Amygdala (tissue), 56 donors: ENCODE measurements at regions not wholly inside any gene's neighbourhood (a gene's known extent, or its start where the extent isn't known, plus 50 kb on each side); places are given as distances from the start of the nearest gene placed in this dataset.
"Not testable (repeated sequence)": the region's sequence is repeated elsewhere in the genome, so short reads cannot be mapped to it uniquely, and the experiment has no call there.

ENCODE experiments used
- DNase-seq, 56 donors: peaks; one replicate each; lab custom pipeline; 2025; lab: John Stamatoyannopoulos, UW

DNA sequence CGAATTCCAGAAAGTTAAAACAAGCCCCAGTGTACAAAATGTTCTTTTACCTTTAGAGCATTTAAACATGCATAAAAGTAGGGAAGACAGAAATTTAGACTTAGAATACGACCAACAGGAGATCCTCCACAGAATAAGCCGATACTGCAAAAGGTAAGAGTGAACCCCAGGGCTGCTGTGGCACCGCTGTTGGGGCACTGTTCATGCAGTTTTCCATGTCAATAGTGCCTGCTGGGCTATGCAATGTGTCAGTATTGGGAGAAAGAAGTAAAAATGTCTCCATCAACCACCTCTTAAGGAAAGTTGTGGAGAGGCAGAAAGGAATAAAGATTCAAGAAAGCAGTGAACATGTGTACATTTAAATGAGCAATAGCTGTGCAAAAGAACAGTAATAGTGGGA, 326.5 kb upstream of the SEMA3C start:
- no peak for DNase-seq

DNA sequence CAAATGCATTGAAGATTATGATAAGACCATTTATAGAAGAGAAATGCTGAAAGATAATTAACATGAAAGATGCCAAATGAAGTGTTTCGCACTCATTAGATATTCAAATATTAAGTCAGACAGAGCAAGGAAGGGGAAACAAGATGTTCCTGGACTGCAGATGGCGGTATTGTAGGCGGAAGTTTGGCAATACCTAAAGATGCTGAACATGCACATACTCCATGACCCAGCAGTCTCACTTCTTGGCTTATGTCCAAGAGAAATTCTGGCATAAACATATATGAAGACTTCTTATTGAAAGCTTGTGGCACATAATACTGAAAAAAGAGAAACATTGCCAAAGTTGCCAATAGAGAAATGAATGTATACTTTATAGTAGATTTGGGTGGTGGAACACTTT, 325.4 kb upstream of the SEMA3C start:
- no peak for DNase-seq

GRCh38 chr7:81236560-81236959, 317.7 kb upstream of the SEMA3C start:
- DNase-seq = no peak

DNA sequence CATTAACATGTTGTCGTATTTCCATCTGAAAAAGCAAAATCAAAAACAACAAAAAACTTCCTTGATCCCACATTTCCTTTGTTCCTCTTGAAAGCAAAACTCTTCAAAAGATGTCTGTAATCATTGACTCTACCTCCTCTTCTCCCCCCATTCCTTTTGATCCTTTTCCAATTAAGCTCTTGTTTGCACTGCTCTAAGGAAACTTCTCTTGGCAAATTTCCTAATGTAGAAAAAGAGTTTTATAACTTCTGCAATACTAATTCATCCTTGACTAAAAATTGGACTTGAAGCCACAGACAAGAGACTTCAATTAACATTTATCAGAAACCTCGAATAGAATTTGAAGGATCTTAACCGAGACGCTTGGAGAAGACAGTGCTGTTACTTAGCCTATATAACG, 317.1 kb upstream of the SEMA3C start:
- DNase-seq = no peak

DNA sequence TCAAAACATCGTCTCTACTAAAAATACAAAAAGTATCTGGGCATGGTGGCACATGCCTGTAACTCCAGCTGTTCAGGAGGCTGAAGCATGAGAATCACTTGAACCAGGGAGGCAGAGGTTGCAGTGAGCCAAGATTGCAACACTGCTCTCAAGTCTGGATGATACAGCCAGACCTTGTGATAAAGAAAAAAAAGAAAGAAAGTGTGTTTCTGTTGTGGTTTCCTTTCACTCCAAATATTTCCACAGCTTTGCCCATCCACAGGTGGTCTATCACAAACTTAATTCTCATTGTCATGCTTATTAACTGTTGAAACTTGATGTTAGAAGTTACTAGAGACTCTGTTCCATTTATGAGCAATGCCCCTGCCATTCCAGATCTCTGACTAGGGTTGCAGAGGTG, 316.0 kb upstream of the SEMA3C start:
- DNase-seq = no peak

GRCh38 chr7:81233208-81233940, 314.5 kb upstream of the SEMA3C start:
- DNase-seq = no peak

DNA sequence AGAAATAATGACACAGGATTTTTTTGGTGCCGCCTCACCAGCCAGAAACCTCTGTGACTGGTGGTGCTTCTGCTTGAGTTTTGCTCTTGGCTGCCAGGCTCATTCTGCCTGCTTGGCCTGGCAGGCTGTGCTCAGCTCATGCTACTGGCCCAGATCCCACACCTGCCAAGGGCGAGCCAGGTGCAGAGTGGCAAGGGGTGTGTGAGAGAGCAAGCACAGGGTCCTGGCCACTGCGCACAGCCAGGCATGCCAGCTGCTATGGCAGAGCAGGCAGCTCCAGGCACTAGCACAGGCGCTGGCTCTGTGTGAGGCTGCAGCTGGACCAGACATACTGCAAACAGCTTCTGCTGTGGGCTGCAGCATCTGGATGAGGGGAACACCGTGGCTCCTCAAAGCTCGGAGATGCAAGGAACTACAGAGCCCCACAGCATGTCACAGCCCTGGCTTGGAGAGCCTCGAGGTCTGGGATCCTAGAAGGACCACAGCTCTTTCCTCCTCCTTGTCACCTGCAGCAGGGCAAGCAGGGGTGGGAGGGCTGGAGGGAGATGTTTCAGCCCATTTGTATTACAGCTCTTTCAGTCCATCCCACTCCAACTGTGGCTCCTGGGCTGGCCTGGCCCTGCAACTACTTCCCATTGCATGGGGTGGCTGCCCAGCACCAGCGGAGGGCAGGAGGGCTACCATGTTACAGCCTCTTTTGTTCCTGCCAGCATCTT, 313.4 kb upstream of the SEMA3C start:
- no peak for DNase-seq

GRCh38 chr7:81231301-81231838, 312.5 kb upstream of the SEMA3C start:
- DNase-seq = no peak

GRCh38 chr7:81226234-81226633, 307.4 kb upstream of the SEMA3C start:
- no peak for DNase-seq

- not testable (repeated sequence) for DNase-seq
Observed at GRCh38 chr7:81222692-81223091, 303.8 kb upstream of the SEMA3C start.

DNA sequence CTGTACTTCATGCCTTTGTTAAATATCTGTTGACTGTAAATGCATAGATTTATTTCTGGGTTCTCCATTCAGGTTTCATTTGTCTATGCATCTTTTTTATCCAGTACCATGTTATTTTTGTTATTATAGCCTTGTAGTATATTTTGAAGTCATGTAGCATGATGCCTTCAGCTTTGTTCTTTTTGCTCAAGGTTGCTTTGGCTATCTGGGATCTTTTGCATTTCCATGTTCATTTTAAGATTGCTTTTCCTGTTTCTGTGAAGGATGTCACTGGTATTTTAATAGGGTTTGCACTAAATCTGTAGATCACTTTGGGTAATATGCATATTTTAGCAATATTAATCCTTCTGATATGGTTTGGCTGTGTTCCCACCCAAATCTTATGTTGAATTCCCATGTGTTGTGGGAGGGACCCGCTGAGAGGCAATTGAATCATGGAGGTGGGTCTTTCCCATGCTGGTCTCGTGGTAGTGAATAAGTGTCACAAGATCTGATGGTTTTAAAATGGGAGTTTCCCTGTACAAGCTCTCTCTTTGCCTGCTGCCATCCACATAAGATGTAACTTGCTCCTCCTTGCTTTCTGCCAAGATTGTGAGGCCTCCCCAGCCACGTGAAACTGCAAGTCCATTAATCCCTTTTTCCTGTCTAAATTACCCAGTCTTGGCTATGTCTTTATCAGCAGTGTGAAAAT, 302.8 kb upstream of the SEMA3C start:
- DNase-seq = no peak

DNA sequence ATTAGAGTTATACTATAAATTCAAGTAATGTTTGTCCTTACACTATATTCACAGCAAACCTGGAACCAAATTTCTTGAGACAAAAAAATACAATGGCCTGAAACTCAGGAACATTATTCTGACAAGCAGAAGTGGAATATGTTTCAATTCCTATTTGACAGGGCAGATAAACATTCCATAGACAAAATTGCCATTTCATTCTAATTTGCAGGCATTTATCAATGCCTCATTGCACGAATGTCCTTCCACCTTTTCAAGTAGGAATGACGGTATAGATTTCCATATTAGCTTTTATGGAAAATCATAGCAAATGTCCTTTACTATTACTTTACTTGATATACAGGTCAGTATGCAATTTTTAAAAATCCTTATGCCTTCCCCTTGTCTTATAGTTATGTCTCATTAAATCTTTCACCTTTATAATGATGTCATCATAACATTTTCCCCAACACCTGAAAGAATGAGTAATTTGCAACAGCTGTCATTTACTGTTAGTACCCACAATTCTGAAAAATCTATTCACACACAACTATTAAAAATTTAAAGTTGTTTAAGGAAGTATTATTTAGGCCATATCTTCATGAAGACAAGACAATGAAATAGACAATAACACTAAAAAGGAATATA, 299.7 kb upstream of the SEMA3C start:
- DNase-seq = no peak

DNA sequence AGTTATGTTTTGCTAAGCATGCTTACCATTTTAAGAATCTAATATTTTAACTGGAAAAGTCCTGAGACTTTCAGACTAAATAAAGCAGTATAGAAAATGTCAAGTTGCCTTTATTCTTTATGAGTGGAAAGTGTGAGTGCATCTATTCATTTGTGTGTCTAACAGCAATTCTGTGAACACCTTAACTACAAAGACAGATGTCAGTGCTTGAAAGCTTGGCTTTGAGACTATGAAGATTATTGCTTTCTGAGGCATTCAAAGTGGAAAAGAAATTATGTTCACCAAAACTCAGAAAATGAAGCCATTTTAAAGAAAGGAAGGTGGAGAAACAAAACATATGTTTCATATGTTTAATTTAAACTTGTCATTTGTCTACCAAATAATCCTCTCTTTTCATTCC, 294.5 kb upstream of the SEMA3C start:
- no peak for DNase-seq

DNA sequence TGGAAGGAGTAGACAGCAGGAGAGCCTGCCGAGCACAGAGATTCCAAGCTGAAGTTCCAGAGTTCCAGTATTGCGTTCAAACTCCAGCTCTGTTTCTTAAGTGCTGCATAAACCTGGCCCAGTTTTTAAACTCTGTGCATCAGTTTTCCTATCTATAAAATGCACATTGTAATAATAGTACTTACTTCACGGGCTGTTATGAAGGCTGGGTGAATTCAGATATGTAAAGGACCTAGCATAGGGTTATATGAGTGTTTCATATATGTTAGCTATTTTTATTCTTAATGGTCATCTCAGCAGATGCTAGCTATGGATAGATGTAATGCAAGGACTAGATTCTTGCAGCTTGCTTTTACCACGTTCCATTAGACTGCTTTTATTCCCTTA, 293.1 kb upstream of the SEMA3C start:
- DNase-seq = no peak

GRCh38 chr7:81211204-81211933, 292.5 kb upstream of the SEMA3C start:
- DNase-seq = no peak

GRCh38 chr7:81210137-81211064, 291.6 kb upstream of the SEMA3C start:
- no peak for DNase-seq

DNA sequence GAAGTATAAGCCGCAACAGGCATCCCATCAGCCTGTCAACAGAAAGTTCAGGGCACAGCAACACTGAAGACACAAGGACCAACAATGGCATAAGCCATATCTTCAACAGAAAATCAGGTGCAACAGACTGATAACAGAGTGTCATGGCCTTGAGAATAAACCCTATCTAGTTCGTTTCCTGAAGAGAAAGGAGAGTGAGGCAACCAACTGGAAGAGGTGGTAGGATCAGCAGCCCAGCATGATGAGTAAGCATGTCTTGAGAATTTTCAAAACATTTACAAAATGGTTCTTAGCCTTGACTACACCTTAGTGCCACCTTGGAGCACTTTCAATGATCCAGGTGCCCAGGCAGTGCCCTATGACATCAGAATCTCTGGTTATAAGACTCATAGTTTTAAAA, 290.2 kb upstream of the SEMA3C start:
- no peak for DNase-seq

- DNase-seq = no peak
Observed at GRCh38 chr7:81207801-81208200, 288.9 kb upstream of the SEMA3C start.

GRCh38 chr7:81206667-81207360, 288.0 kb upstream of the SEMA3C start:
- DNase-seq = no peak
